AML-193 (cell line): ENCODE measurements at regions not wholly inside any gene's neighbourhood (a gene's known extent, or its start where the extent isn't known, plus 50 kb on each side); places are given as distances from the start of the nearest gene placed in this dataset.
A peak's percentile ranks its signal among the peaks of the same experiment; 100 is the strongest.

Experiments used
- DNase-seq, 2 experiments: peaks; one replicate each; lab custom pipeline; 2025; lab: John Stamatoyannopoulos, UW

GRCh38 chr4:60500810-60501209 lies 699.3 kb upstream of the ADGRL3 start:
- no peak for DNase-seq

- no peak for DNase-seq
Measured at GRCh38 chr4:60502733-60503132, 697.4 kb upstream of the ADGRL3 start.

GRCh38 chr4:60506061-60506460 lies 694.1 kb upstream of the ADGRL3 start:
- DNase-seq: no peak

GRCh38 chr4:60522265-60522664 lies 677.9 kb upstream of the ADGRL3 start:
- no peak for DNase-seq

GRCh38 chr4:60531776-60532379 lies 668.2 kb upstream of the ADGRL3 start:
- no peak for DNase-seq

- DNase-seq: no peak
Measured at GRCh38 chr4:60544981-60545380, 655.1 kb upstream of the ADGRL3 start.

- DNase-seq: no peak
Measured at GRCh38 chr4:60562334-60562733, 637.8 kb upstream of the ADGRL3 start.

GRCh38 chr4:60565558-60565957 lies 634.6 kb upstream of the ADGRL3 start:
- no peak for DNase-seq

GRCh38 chr4:60575336-60575735 lies 624.8 kb upstream of the ADGRL3 start:
- no peak for DNase-seq

GRCh38 chr4:60579335-60579734 lies 620.8 kb upstream of the ADGRL3 start:
- no peak for DNase-seq

- no peak for DNase-seq
Measured at GRCh38 chr4:60581919-60582536, 618.1 kb upstream of the ADGRL3 start.

GRCh38 chr4:60588556-60588955 lies 611.6 kb upstream of the ADGRL3 start:
- no peak for DNase-seq

GRCh38 chr4:60589425-60589824 lies 610.7 kb upstream of the ADGRL3 start:
- DNase-seq: peak in 1 of 2 experiments; percentile 5

GRCh38 chr4:60590116-60590515 lies 610.0 kb upstream of the ADGRL3 start:
- DNase-seq: no peak

- no peak for DNase-seq
Measured at GRCh38 chr4:60605646-60606354, 594.3 kb upstream of the ADGRL3 start.

GRCh38 chr4:60611762-60612496 lies 588.2 kb upstream of the ADGRL3 start:
- DNase-seq: no peak

GRCh38 chr4:60617731-60618130 lies 582.4 kb upstream of the ADGRL3 start:
- DNase-seq: no peak

GRCh38 chr4:60619531-60620305 lies 580.4 kb upstream of the ADGRL3 start:
- no peak for DNase-seq

GRCh38 chr4:60637976-60638375 lies 562.1 kb upstream of the ADGRL3 start:
- no peak for DNase-seq

- DNase-seq: no peak
Measured at GRCh38 chr4:60648774-60649173, 551.4 kb upstream of the ADGRL3 start.

GRCh38 chr4:60652933-60653332 lies 547.2 kb upstream of the ADGRL3 start:
- no peak for DNase-seq

- DNase-seq: no peak
Measured at GRCh38 chr4:60655356-60655755, 544.8 kb upstream of the ADGRL3 start.
